OCI-LY1 (cell line): ENCODE measurements at regions not wholly inside any gene's neighbourhood (a gene's known extent, or its start where the extent isn't known, plus 50 kb on each side); places are given as distances from the start of the nearest gene placed in this dataset.

Experiments used
- H2AFZ ChIP-seq: fragments of 200-600 bp; sonication (generic), shearing (Covaris generic); 2 replicates; pipeline ENCODE4 v1.6.0; 2014; ENCODE audit warnings: antibody characterized with exemption, mild to moderate bottlenecking, low read length
- H3F3A ChIP-seq: fragments of 200-600 bp; sonication (generic), shearing (Covaris generic); 2 replicates; pipeline ENCODE4 v1.6.0; 2014; ENCODE audit warnings: mild to moderate bottlenecking, antibody characterized with exemption, low read length, moderate library complexity; ENCODE audit not compliant: insufficient read depth
- H3K27ac ChIP-seq: fragments of 200-600 bp; sonication (generic); 2 replicates; pipeline ENCODE4 v1.5.1; 2014; ENCODE audit warnings: low read length, mixed run types, mild to moderate bottlenecking, low read depth; ENCODE audit not compliant: poor library complexity, severe bottlenecking
- H3K27me3 ChIP-seq: fragments of 200-600 bp; sonication (generic); 2 replicates; pipeline ENCODE4 v1.6.0; 2014; ENCODE audit warnings: antibody characterized with exemption, mild to moderate bottlenecking, low read length, moderate library complexity; ENCODE audit not compliant: insufficient read depth
- H3K36me3 ChIP-seq: fragments of 200-600 bp; sonication (generic); 2 replicates; pipeline ENCODE4 v1.6.1; 2014; ENCODE audit warnings: mild to moderate bottlenecking, antibody characterized with exemption, low read length, moderate library complexity, mixed read lengths; ENCODE audit not compliant: insufficient read depth
- H3K4me1 ChIP-seq: fragments of 200-600 bp; sonication (generic); 2 replicates; pipeline ENCODE4 v1.5.1; 2014; ENCODE audit warnings: mild to moderate bottlenecking, low read length, moderate library complexity; ENCODE audit not compliant: insufficient read depth, severe bottlenecking
- H3K4me2 ChIP-seq: fragments of 200-600 bp; sonication (generic), shearing (Covaris generic); 2 replicates; pipeline ENCODE4 v1.6.1; 2014; ENCODE audit warnings: low read length
- H3K4me3 ChIP-seq: fragments of 200-600 bp; sonication (generic); 2 replicates; pipeline ENCODE4 v1.5.1; 2014; ENCODE audit warnings: low read length, low read depth, mild to moderate bottlenecking, mixed read lengths; ENCODE audit not compliant: poor library complexity, severe bottlenecking
- H3K79me2 ChIP-seq: fragments of 200-600 bp; shearing (Covaris generic); 2 replicates; pipeline ENCODE4 v1.6.1; 2016; ENCODE audit warnings: mixed run types, low read length, mixed read lengths; ENCODE audit not compliant: insufficient read depth
- H3K9ac ChIP-seq: fragments of 200-600 bp; sonication (generic), shearing (Covaris generic); 2 replicates; pipeline ENCODE4 v1.6.1; 2014; ENCODE audit warnings: mild to moderate bottlenecking, low read length, mixed read lengths
- H3K9me2 ChIP-seq: fragments of 200-600 bp; sonication (generic), shearing (Covaris generic); 2 replicates; pipeline ENCODE4 v1.6.1; 2014; ENCODE audit warnings: low read depth, mild to moderate bottlenecking, low read length, mixed read lengths
- H3K9me3 ChIP-seq: fragments of 200-600 bp; shearing (Covaris generic); 2 replicates; pipeline ENCODE4 v1.6.1; 2014; ENCODE audit warnings: low read length, mixed read lengths
- H4K20me1 ChIP-seq: fragments of 200-600 bp; sonication (generic), shearing (Covaris generic); 2 replicates; pipeline ENCODE4 v1.6.0; 2016; ENCODE audit warnings: mild to moderate bottlenecking, low read length; ENCODE audit not compliant: insufficient read depth
- EZH2 ChIP-seq: fragments of 200-600 bp; sonication (generic), shearing (Covaris generic); IDR thresholded peaks from 2 replicates; pipeline ENCODE4 v1.8.0; 2017; ENCODE audit warnings: borderline replicate concordance, mixed run types, mild to moderate bottlenecking, antibody characterized with exemption, low read length, moderate library complexity, mixed read lengths
- TF ChIP-seq, protein P1 (sequence below): fragments of 200-600 bp; sonication (generic), shearing (Covaris generic); IDR thresholded peaks from 2 replicates; pipeline ENCODE4 v1.5.1; 2017; ENCODE audit warnings: mild to moderate bottlenecking, antibody characterized with exemption, low read length, moderate library complexity, mixed read lengths

DNA sequence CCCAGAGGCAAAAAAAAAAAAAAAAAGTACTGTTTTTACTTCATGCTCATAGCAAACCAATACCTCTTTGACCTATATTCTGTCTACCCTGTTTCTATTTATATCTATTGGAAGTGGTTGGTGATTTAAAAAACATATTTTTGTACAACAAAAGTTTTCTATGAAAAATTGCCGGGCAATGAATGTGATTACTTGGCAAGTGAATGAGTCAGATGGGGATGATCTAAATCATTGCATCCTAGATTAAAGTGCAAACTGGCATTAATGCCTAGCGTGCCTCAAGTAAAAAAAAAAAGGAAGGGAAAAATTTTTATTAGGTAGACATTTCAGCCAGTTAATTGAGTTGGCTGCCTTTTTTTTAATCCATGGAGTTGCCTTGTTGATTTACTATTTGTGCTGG, 500.6 kb downstream of the KCTD12 start:
- no peak overlapping the region for H3K27ac ChIP-seq
- TF ChIP-seq, protein P1, sequence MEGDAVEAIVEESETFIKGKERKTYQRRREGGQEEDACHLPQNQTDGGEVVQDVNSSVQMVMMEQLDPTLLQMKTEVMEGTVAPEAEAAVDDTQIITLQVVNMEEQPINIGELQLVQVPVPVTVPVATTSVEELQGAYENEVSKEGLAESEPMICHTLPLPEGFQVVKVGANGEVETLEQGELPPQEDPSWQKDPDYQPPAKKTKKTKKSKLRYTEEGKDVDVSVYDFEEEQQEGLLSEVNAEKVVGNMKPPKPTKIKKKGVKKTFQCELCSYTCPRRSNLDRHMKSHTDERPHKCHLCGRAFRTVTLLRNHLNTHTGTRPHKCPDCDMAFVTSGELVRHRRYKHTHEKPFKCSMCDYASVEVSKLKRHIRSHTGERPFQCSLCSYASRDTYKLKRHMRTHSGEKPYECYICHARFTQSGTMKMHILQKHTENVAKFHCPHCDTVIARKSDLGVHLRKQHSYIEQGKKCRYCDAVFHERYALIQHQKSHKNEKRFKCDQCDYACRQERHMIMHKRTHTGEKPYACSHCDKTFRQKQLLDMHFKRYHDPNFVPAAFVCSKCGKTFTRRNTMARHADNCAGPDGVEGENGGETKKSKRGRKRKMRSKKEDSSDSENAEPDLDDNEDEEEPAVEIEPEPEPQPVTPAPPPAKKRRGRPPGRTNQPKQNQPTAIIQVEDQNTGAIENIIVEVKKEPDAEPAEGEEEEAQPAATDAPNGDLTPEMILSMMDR: no peak
- no peak for TF ChIP-seq EZH2
- H2AFZ ChIP-seq: no peak overlapping the region
- H3F3A ChIP-seq: no peaks in the 10 kb centered on the region
- H3K9me3 ChIP-seq: no peaks in the 10 kb centered on the region
- no peaks in the 10 kb centered on the region for H3K79me2 ChIP-seq
- no peak overlapping the region for H3K4me3 ChIP-seq
- H3K4me1 ChIP-seq: no peaks in the 10 kb centered on the region
- no peak overlapping the region for H3K4me2 ChIP-seq
- H3K36me3 ChIP-seq: no peaks in the 10 kb centered on the region
- H4K20me1 ChIP-seq: no peaks in the 10 kb centered on the region
- H3K27me3 ChIP-seq: no peaks in the 10 kb centered on the region
- H3K9me2 ChIP-seq: no peaks in the 10 kb centered on the region
- no peak overlapping the region for H3K9ac ChIP-seq

DNA sequence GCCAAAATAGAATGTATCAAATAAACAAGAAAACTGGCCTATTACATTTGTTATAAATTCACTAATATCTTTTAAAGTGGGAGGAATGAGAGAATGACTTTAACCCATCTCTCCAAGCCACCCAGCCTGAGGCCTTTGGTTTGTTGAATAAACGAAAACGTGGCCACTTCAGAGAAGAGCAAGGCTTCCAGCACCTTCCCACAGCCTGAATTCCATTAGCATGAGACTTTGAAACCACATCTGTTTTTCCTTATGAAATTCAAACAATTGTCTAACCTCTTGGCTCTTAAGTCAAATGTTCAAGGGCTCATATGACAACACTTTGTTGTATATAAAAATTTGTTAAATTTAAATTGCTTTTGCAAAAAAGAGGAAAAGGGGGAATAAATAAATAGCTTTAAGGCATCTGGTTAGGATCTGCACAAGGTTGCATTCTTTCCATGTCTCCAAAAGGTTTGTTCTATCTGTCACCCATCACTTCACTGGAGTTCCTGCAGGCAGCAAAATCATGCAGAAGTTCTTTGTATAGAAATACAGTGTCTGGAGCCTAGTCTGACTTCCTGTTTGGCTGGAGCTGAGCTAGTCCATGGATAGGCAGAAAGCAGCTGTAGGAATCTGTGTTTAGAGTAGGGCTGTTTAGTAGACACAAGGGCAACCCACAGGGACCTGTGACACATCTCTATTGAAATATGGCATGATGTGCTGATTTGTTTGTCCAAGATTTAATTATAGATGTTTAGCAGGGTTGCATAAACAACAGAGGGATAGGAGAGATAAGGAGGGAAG, 502.3 kb downstream of the KCTD12 start:
- H3K36me3 ChIP-seq: no peaks in the 10 kb centered on the region
- H3K4me2 ChIP-seq: no peak overlapping the region
- H2AFZ ChIP-seq: no peak overlapping the region
- no peaks in the 10 kb centered on the region for H4K20me1 ChIP-seq
- no peaks in the 10 kb centered on the region for H3K27me3 ChIP-seq
- no peaks in the 10 kb centered on the region for H3K79me2 ChIP-seq
- TF ChIP-seq, protein P1: no peak
- no peak for TF ChIP-seq EZH2
- H3F3A ChIP-seq: no peaks in the 10 kb centered on the region
- no peaks in the 10 kb centered on the region for H3K9me3 ChIP-seq
- H3K9ac ChIP-seq: no peak overlapping the region
- H3K4me3 ChIP-seq: no peak overlapping the region
- H3K27ac ChIP-seq: no peak overlapping the region
- H3K4me1 ChIP-seq: no peaks in the 10 kb centered on the region
- H3K9me2 ChIP-seq: no peaks in the 10 kb centered on the region

DNA sequence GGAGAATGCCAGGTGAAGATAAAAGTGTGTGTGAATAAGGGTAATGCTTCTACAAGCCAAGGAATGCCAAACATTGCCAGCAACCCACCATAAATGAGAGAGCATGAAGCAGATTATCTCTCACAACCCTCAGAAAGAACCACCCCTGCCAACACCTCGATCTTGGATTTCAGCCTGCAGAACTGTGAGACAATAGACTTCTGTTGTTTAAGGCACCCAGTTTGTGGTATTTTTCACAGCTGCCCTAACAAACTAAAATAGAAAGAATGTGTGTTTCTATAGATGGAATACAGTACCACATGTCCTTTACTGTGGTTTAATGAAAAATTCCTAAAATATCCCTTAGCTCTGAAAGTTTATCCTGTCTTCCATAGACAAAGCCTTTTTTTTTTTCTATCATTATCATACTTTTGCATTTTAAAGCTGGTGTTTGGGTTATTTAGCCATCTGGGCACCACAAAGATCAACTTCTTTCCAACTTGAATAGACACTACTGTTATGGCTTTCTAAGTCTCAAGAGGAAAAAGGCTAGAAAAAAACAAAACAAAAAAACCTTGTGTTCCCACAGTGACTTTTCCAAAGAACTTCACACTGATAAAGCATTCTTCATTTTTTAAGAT, 505.6 kb downstream of the KCTD12 start:
- TF ChIP-seq, protein P1: no peak
- TF ChIP-seq EZH2: no peak
- no peaks in the 10 kb centered on the region for H3K36me3 ChIP-seq
- H3K27me3 ChIP-seq: no peaks in the 10 kb centered on the region

More for the DNA sequence above, 505.6 kb downstream of the KCTD12 start:
- no peak overlapping the region for H3K9ac ChIP-seq
- no peaks in the 10 kb centered on the region for H3K4me1 ChIP-seq
- H3K9me2 ChIP-seq: no peaks in the 10 kb centered on the region
- no peaks in the 10 kb centered on the region for H3K9me3 ChIP-seq
- no peaks in the 10 kb centered on the region for H4K20me1 ChIP-seq
- H3K4me2 ChIP-seq: no peak overlapping the region
- no peaks in the 10 kb centered on the region for H3F3A ChIP-seq
- H2AFZ ChIP-seq: no peak overlapping the region
- H3K4me3 ChIP-seq: no peak overlapping the region
- H3K79me2 ChIP-seq: no peaks in the 10 kb centered on the region
- H3K27ac ChIP-seq: no peak overlapping the region
